Stimulated activated CD4-positive, alpha-beta T cell treated with anti-CD3 and anti-CD28 coated beads, Interleukin-4, amount 100 ng/mL, for 48 hours (primary cell): ENCODE measurements at regions not wholly inside any gene's neighbourhood (a gene's known extent, or its start where the extent isn't known, plus 50 kb on each side); places are given as distances from the start of the nearest gene placed in this dataset.

ENCODE experiments used
- DNase-seq, 2 donors: peaks; one replicate each; pipeline ENCODE4 v3.0.0-alpha.2; 2020; ENCODE audit warnings: low read depth in 2 of 2

DNA sequence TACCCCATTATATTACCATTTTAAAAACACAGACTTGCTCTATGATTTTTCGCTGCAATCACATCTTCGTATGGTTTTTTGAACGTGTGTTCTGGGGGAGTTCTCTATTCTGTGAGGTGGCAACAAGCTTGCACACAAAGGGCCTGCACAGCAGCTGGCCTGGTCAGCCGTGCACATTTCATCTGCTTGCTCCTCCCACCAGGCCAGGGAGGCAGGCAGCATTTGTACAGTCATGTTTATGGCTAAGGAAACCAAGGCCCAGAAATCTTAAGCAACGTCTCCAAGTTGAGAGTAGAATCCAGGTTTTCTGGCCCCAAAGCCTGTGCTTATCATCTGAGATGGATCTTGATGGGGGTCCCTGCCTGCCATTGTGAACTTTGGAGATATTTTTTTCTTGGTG, 106.4 kb upstream of the SMIM21 start:
- no peak for DNase-seq

DNA sequence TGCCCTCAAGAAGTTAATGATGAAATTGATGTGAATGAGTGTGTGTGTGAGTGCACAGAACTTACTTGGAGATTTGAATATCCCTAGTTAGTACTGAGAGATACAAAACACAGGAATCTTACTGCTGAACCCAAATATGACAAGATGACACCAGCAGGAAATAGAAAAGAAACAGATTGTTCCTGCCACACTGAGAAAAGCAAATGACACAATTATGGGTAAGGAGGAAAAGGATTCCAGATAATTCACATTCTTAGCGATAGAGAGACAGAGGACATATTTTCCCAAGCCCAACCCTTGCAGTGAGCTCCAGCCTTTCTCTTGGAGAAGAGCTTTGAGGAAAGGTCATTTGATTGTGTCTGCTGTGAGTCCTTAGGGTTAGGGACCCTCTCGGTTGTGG, 105.7 kb upstream of the SMIM21 start:
- no peak for DNase-seq

DNA sequence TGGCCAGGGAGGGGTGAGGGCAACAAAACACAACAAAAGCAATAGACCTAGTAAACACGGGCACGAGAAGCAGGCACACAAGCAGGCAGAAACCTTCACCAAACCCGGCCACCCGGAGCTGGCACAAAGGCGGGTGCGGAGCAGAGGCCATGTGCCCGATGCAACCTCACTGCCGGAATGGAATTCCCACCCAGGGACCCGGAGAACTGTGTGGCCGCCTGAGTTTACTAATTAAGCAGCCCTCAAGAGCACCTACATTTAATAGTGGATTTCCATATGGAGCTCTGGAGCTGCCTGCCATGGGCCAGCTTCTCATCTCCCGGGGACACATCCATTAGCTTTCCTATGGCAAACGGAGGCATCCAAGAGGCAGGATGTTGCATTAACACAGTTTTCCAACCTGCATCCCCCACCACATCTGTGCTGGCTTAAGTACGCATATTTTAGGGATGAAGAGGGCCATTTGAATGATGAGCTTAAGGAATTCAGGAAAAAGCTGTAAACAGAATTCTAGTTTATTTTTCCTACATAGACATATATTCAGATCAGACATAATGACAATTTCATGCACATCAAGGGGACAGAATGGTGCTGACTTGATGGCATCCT, 104.5 kb upstream of the SMIM21 start:
- DNase-seq, result no peak

DNA sequence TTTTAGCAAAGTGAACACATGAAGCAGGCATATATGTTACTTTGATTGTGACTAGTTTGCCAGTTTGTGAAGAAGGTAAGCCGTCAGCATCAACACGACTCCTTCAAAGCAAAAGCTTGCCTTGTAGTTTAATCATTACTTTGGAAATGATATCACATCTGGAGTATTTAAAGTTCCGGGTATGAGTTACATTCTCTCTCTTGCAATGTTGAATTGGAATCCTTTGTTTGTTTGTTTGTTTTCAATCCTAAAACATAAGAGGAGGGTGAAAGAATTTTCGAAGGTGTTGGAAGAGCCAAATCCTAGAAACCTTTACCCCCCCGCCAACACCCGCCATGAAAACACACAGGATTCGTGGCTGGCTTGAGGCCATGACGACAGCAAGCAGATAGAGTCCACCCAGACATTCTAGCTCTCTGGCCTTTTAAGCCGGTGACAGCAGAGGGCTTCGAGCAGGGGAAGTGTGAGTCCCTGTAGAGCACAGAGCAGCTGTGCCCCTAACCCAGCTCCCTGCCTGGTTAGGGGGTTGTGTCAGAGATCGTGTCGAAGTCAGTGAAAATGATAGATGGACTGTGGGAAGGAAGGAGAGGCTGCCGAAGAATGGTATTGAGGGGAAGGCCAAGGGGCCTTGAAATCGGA, 103.8 kb upstream of the SMIM21 start:
- DNase-seq, result no peak

DNA sequence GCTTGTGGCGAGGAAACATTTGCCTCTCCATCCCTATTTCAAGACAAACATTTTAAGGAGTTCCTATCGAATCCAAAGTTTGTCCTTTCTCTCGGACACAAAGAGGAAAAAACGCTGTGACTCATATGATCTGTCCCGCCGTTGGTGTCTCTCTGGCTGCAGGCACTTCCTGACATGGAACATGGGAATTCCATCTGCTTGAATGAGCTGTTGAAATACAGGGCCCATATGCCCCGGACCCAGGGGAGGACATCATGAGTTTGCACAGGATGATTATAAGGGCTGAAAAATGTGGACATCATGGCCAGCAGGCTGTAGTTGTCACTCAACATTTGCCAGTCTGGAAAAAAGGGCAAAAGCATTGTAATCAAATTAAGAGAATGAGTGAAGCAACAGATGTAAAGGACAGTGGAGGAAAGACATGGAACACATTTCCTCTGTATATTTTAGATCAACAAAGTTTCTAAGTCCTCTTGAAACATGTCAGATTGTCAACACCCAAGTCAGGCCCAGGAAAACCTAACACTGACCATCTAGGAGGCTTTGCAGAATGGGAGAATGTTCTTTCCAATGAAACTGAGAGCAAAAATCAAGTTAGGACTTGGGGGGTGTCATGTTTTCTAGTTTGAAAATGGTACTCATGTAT, 103.2 kb upstream of the SMIM21 start:
- DNase-seq, result no peak

DNA sequence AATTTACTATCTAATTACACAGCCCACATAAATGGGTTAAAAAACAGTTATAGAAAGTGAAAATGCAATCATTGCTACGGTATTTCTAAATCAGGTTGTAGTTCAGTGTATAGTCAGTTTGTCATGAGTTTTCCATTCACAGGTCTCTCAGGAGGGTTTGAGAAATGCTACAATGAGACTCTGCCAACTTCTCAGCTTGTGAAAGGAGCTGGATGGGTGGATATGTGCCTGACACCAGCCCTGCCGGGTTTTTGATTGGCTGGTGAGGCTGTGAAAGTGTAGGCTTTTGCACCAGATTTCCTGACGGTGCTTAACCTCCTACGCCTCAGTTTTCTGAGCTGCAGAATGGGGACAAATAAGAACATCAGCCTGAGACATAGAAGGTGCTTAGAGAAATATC, 102.6 kb upstream of the SMIM21 start:
- DNase-seq, result no peak

DNA sequence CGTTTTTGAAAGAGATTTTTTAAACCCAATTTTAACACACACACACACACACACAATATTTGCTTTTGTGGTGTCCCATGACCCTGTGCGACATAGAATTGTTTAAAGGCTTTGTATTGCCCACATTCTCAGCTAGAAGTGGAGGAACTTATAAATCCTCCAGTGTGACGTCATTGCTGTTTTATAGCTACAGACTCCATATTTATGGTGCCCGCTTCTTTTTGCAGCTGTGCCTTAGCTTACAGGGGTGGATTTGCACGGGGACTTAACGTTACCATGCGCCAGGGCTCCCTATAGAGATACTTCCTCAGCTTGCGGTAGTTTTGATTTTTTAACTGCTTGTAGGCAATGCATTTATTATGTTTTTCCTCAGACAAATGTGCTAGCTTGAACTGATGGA, 101.9 kb upstream of the SMIM21 start:
- DNase-seq, result no peak

DNA sequence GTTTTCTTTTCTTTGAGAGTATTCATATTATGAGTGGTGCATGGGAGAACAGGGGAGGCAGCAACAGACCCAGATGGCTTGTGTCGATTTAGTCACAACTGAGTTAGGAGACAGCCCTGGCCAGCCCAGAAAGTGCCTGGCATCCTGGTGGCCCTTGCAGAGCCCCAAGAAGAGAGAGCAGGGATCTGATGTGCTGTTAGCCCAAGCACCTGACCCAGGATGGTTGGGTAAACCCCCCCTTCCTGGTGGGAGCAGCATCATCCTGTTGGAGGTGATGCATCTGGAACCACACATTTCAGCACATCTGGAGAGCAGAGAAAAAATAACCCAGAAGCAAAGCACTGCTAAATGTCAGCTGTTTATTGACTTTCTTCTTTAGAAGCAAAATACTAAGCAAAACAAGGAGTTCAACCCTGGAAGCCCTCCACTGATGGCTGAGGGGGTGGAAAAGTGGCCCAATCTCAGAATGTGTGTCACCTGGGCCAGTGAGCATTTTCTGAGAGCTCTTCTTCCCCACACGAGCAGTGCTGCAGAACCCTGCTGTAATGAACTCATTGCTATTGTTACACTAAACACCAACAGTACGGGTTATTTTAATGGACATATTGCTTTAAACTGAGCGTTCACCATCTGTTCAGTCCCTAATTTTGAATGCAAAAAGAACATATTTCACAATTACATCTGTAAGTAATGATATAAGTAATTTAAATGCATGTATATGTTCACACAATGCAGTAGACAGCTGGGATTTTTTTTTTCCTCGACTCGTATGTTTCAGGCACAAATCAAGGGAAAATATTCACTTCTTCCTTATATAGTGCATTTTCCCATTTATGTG, 100.6 kb upstream of the SMIM21 start:
- no peak for DNase-seq

DNA sequence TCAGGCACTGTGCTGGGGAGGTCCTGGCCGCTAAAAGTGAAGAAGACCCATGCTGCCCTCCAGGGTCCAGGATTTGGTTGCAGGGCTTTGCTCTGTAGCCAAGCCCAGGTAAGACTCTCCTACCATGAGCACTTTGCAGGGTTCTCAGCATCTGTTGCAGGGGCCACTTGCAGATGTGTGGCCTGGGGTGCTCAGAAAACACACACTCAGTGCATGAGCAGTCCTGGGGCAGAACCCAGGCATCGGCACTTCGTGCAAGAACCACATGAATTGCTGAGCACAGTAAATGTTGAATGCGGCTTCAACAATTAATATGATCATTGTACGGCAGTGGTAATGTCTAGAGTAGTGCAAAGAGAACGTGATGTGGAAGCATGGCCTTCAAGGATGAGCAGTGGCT, 98.5 kb upstream of the SMIM21 start:
- no peak for DNase-seq

DNA sequence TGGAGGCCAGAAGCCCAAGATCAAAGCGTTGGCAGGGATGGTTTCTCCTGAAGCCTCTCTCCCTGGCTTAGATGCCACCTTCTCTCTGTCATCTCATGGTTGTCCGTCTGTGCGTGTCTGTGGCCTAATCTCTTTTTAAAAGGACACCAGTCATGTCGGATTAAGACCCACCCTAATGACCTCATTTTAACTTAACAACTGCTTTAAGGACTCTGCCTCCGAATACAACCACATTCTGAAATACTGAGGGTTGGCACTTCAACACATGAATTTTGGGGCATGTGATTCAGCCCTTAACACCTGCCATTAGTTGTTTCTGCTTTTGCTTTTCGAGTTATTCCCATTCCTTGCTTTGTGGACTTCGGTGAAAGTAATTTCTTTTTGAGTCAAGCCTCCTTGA, 97.8 kb upstream of the SMIM21 start:
- no peak for DNase-seq

DNA sequence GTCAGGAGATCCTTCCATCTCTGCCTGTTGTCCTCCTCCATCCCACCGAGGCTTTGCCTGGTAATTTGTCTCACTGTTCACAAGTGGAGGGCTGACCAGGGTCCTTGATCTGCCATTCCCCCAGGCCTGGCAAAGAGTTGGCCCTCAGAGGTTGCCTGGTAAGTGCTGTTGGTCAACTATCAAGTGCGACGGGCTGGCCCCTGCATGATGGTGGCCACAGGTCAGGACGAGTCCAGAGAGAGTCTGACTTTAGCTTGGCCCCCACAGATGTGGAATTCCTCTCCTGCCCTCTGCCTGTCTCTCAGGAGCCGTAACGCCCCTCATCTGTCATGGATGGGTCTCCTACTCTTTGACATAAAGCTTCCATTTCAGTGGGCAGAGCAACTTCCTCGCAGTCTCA, 97.3 kb upstream of the SMIM21 start:
- no peak for DNase-seq

DNA sequence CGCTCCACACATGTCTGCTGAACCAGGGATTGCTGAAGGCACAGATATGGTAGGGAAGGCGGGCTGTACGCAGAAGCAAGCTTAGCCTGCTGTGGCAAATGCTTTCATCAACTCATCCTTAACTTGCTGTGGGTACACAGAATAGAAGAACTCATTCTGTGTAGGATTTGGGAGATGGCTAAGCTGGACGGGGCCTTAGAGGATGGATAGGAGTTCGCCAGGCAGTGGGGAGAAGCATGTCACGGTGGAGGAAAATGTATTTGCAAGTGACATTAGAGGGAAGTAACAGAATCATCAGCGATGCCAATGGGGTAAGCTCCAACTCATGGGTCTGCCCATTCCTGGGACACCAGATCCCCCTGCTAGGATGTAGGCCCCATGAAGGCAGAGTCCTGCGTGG, 96.7 kb upstream of the SMIM21 start:
- DNase-seq, result no peak

DNA sequence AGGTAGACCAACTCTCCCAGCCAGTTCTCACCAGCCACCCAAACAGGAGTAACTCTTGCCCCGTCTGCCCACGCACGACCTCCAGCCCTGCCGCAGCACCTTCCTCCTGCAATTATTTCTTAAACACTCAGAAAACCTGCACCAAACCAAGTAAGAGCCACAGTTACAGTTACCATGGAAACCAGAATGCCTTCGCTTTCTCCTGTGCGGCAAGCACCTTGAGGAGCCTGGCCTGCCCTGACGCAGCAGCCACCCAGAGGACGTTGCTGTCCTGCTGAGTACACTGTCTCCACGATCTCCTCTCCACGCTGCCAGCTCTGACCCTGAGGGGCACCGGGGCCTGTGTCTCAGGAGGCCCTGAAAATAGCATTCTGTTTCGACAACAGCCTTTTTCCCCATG, 94.3 kb upstream of the SMIM21 start:
- DNase-seq, result no peak

DNA sequence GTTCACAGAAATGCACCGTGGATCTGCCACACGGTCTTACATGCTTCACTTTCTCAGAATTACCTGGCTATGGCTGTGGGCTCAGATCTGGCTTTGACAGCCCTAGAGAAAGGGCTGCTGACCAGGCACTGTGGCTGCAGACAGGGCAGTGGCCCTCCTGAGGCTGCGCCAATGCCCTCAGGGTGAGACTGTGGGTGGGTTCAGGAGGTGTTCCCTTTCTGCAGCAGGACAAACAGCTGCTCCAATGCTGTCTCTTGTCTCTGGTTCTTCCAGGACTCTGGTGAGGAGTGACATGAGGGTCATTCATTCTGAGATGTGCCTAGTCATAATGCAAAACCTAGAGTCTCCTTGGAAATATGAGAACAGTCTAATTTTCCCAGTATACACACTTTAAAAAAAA, 90.5 kb upstream of the SMIM21 start:
- no peak for DNase-seq

DNA sequence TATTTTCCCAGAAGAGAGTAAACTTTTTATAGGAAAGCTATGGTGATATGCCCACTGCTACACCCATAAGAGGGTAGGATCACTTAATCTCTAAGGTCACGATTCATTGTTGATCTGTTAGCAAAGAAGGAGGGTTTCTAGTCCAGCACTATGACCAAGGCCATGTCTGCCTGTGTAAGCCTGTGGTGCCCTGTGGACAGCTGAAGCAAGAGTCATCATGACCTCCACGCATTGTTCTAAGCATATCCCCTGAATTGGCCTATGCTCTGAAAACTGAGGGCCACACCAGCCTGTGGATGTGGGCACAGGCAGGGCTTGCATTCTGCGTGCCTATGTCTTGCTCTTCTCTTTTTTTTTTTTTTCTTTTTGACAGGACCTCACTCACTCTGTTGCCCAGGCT, 89.8 kb upstream of the SMIM21 start:
- DNase-seq, result no peak

DNA sequence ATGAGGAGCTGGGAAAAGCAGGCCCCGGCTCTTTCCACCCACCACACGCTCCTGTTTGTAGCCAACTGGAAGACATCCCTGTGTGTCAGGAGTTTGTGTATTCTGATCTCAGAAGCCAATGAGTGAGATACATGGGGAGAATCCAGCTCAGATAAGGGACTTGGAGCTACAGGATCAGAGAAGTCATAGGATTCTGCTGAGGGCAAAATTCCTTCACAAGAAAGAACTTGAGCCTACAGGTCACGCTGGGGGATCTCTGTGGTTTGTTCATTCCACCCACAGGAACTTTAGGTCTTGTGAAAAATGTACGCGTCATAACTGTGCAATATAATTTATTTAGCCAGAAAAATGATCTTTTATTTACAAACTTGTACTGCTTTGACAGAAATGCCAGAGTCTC, 80.1 kb upstream of the SMIM21 start:
- DNase-seq, result no peak

DNA sequence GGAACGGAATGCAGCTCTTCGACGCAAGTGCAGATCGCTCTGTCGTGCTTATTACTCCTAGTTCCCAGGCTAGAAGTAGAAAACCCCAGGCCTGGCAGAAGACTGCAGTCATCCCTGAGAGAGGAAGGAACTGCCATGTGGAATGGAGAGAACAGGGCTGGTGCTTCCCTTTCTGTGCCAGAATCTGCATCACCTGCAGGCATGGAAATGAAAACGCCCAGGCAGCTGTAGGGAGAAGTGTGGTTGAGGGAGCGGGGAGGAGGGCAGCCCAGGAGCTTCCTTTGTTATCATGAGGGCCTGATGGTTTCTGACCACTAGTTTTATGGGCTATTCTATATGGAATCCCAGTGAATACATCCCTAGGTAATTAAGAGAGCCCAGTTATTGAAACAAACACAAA, 79.4 kb upstream of the SMIM21 start:
- DNase-seq, result no peak

DNA sequence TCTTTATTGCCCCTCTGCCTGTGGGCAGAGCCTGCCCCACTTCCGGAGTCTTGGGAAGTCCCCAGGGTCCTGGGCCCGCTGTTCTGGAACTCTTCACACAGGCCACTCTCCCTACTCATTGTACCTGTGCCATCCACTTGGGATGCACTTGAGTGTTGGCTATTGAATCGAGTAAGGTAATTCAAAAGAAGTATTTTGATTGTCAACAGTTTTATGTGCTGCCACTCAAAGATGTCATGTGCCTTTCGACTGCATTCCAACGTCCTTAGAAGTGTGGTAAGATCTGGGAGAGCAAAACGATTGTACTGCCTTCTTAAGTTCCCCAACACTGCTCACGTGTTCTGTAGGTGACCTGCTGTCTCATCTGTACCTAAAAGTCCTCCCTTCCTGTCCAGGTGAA, 77.0 kb upstream of the SMIM21 start:
- DNase-seq, result no peak

DNA sequence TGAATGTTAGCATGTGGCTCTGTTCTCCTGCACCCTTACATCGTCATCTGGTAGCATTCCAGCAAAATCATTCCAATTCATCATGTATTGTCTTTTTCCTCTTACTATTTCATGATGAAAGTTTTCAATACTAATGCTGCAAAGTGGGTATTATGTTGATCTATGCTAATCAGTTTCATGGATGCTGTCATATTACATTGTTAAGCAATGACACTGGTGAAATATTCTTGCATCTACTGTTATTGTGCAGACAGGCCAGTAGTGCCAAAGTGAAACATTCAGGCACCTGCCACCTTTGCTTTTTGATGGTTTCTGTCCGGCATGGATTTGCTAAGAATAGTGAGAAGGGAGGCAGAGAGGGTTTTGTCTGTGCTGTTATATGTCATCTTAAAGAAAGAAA, 76.1 kb upstream of the SMIM21 start:
- no peak for DNase-seq

DNA sequence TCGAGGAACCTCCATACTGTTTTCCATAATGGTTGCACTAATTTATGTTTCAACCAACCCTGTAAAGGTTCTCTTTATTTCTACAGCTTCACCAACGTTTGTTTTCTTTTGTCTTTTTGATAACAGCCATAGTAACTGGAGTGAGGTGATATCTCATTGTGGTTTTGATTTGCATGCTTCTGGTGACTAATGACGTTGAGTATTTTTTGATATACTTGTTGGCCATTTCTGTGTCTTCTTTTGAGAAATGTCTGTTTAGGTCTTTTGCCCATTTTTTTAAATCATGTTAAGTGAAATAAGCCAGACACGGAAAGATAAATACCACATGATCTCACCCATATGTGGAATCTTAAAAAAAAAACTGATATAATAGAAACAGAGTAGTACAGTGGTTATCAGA, 74.8 kb upstream of the SMIM21 start:
- DNase-seq, result no peak

DNA sequence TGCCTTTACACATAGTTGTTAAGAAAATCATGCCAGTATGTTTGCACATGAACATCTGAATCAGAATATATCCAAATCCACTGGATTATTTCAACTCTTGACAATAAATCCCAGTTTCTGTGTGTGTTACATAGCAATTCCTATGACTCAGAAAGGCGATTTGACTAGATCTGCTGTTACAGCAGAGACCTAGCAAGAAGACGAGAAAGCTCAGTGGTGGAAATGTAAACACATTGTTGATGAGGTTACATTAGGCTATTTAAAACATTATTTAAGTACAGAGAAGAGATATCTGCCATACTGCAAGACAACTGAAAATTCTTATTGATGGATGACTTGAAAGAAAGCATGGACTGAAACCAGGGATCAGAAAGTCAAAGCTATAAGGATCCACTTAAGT, 73.0 kb upstream of the SMIM21 start:
- no peak for DNase-seq

DNA sequence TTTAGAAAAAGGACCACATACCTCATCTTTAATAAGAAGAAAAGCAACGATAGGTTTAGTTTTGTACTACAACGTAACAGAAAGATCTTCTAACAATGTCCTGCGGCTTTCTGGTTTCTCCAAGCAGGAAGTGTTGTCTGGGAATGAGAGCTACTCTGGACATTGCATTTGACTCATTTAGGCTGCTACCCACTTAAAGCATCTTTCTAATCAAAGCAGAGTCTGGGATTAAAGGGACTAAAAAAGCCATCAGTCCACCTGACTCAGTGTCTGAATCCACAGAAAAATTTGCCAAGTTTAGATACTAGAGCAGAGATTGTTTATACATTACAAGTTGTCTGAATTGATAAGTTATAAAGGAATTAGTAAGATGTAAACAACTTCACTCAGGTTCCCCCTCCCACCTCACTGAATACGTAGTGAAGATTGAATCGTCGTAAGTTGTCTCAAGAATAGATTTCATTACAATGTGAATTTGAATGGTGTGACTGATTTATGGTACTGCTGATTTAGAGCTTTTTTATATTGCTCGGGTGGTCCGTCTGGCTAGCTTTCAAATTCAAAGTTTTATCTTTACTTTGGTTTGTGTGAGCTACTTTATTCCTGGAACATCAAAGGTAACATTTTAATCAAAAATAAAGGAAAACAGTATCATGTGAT, 70.2 kb upstream of the SMIM21 start:
- DNase-seq, result no peak
